HepG2 (cell line): ENCODE measurements at regions not wholly inside any gene's neighbourhood (a gene's known extent, or its start where the extent isn't known, plus 50 kb on each side); places are given as distances from the start of the nearest gene placed in this dataset.

ENCODE experiments used
- MXI1 ChIP-seq: IDR thresholded peaks from 3 replicates; pipeline ENCODE4 v1.6.1; 2012; ENCODE audit warnings: low read depth, low read length, inconsistent platforms, borderline replicate concordance
- NFATC3 ChIP-seq: sonication (generic); formaldehyde crosslinking; IDR thresholded peaks from 2 replicates; pipeline ENCODE4 v1.5.1; 2020; ENCODE audit warnings: mild to moderate bottlenecking, missing genetic modification reagents
- NR3C1 ChIP-seq: sonication (generic); formaldehyde crosslinking; IDR thresholded peaks from 2 replicates; pipeline ENCODE4 v1.4.0; 2020; ENCODE audit warnings: missing genetic modification reagents
- PHF8 ChIP-seq: sonication (generic); formaldehyde crosslinking; IDR thresholded peaks from 2 replicates; pipeline ENCODE4 v1.5.0; 2020; ENCODE audit warnings: missing genetic modification reagents
- POLR2A ChIP-seq, 2 experiments: IDR thresholded peaks; 2 replicates each; pipeline ENCODE4 v1.6.1; 2011; ENCODE audit warnings: low read depth in 2 of 2, low read length in 2 of 2, mild to moderate bottlenecking in 1 of 2, moderate library complexity in 1 of 2; ENCODE audit not compliant: insufficient read depth in 1 of 2
- POLR2AphosphoS5 ChIP-seq: IDR thresholded peaks from 2 replicates; pipeline ENCODE4 v1.6.1; 2012; ENCODE audit warnings: low read depth, low read length
- RARG ChIP-seq: sonication (generic); formaldehyde crosslinking; IDR thresholded peaks from 2 replicates; pipeline ENCODE4 v1.4.0; 2020; ENCODE audit warnings: low read depth, mild to moderate bottlenecking, missing genetic modification reagents
- SMC3 ChIP-seq: IDR thresholded peaks from 2 replicates; pipeline ENCODE4 v1.6.1; 2011; ENCODE audit warnings: low read length, improper control_type of control experiment
- SUZ12 ChIP-seq: fragments of 150-350 bp; IDR thresholded peaks from 2 replicates; pipeline ENCODE4 v1.6.1; 2014; ENCODE audit warnings: low read depth, low read length
- YY1 ChIP-seq: IDR thresholded peaks from 2 replicates; pipeline ENCODE4 v1.6.1; 2011; ENCODE audit warnings: low read length, low read depth, moderate library complexity, mild to moderate bottlenecking; ENCODE audit not compliant: insufficient read depth, insufficient replicate concordance
- ZBTB21 ChIP-seq: sonication (generic); formaldehyde crosslinking; IDR thresholded peaks from 2 replicates; pipeline ENCODE4 v1.4.0; 2020; ENCODE audit warnings: missing genetic modification reagents
- TF ChIP-seq, protein P1 (sequence below): sonication (generic); formaldehyde crosslinking; IDR thresholded peaks from 2 replicates; pipeline ENCODE4 v1.5.0; 2020; ENCODE audit warnings: mild to moderate bottlenecking, missing genetic modification reagents, moderate library complexity

DNA sequence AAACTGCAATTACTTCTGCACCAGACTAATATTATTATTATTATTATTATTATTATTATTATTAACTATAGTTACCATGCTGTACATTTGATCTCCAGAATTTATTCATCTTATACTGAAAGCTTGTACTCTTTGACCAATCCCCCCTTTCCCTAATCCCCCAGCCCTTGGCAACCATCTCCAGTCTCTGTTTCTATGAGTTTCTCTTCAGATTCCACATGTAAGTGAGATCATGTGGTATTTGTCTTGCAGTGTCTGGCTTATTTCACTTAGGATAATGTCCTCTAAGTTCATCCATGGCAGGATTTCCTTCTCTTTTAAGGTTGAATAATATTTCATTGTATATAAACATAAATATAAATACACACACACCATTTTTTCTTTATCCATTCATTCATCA lies 287.0 kb upstream of the DAB2 start:
- TF ChIP-seq, protein P1, sequence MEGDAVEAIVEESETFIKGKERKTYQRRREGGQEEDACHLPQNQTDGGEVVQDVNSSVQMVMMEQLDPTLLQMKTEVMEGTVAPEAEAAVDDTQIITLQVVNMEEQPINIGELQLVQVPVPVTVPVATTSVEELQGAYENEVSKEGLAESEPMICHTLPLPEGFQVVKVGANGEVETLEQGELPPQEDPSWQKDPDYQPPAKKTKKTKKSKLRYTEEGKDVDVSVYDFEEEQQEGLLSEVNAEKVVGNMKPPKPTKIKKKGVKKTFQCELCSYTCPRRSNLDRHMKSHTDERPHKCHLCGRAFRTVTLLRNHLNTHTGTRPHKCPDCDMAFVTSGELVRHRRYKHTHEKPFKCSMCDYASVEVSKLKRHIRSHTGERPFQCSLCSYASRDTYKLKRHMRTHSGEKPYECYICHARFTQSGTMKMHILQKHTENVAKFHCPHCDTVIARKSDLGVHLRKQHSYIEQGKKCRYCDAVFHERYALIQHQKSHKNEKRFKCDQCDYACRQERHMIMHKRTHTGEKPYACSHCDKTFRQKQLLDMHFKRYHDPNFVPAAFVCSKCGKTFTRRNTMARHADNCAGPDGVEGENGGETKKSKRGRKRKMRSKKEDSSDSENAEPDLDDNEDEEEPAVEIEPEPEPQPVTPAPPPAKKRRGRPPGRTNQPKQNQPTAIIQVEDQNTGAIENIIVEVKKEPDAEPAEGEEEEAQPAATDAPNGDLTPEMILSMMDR (CRISPR knock-in tag), result no peak
- no peak for TF ChIP-seq POLR2AphosphoS5
- TF ChIP-seq SMC3, result no peak
- no peak for TF ChIP-seq POLR2A (IDR thresholded peaks at IDR 0.05; ENCODE audit: insufficient read depth in 1 of 2, low read depth in 2 of 2, low read length in 2 of 2)
- no peak for TF ChIP-seq PHF8 (CRISPR knock-in tag)
- no peak for TF ChIP-seq NFATC3 (CRISPR knock-in tag)
- TF ChIP-seq MXI1, result no peak
- no peak for TF ChIP-seq SUZ12
- no peak for TF ChIP-seq YY1
- TF ChIP-seq ZBTB21 (CRISPR knock-in tag), result no peak
- no peak for TF ChIP-seq RARG (CRISPR knock-in tag)
- TF ChIP-seq NR3C1 (CRISPR knock-in tag), result no peak
